Stimulated activated naive B cell treated with anti-CD40 and anti-IgM and Interleukin-4, amounts not matched to agents 10 μg/mL and 1 μg/mL and 100 μg/mL, for 72 hours (primary cell): ENCODE measurements at regions not wholly inside any gene's neighbourhood (a gene's known extent, or its start where the extent isn't known, plus 50 kb on each side); places are given as distances from the start of the nearest gene placed in this dataset.

ENCODE experiments used
- ATAC-seq, 2 donors: fragments of 150-1000 bp; cut with Tn5 transposase; replicated peaks; 2 replicates each; pipeline ENCODE4 v1.10.0; 2021; ENCODE audit warnings: moderate library complexity in 1 of 2
- DNase-seq: peaks from one replicate; pipeline ENCODE4 v3.0.0; 2021
- H3K27ac Mint-ChIP-seq: one replicate; pipeline ENCODE4 v1.8.0; 2022; ENCODE audit warnings: mild to moderate bottlenecking, mixed read lengths
- H3K27me3 Mint-ChIP-seq, 2 donors: one replicate each; pipeline ENCODE4 v1.8.0; 2022; ENCODE audit warnings: mixed read lengths in 2 of 2
- H3K36me3 Mint-ChIP-seq, 2 donors: one replicate each; pipeline ENCODE4 v1.8.0; 2022; ENCODE audit warnings: mixed read lengths in 2 of 2, mild to moderate bottlenecking in 1 of 2
- H3K4me1 Mint-ChIP-seq, 2 donors: one replicate each; pipeline ENCODE4 v1.8.0; 2022; ENCODE audit warnings: mixed read lengths in 2 of 2, mild to moderate bottlenecking in 1 of 2
- H3K4me3 Mint-ChIP-seq, 2 donors: one replicate each; pipeline ENCODE4 v1.8.0; 2022; ENCODE audit warnings: mild to moderate bottlenecking in 2 of 2, mixed read lengths in 2 of 2, moderate library complexity in 1 of 2
- H3K9me3 Mint-ChIP-seq, 2 donors: one replicate each; pipeline ENCODE4 v1.8.0; 2022; ENCODE audit warnings: mixed read lengths in 2 of 2, mild to moderate bottlenecking in 1 of 2

GRCh38 chr13:44093607-44094564 lies 214.2 kb downstream of the LACC1 start:
- Mint-ChIP-seq H3K4me1 (peaks cover 10 to 16% of the 10 kb centered on the region in 2 donors), H3K9me3 (peaks cover 0 to 5% of the 10 kb centered on the region in 2 donors), H3K36me3 (no peaks in the 10 kb centered on the region), H3K4me3 (no peak overlapping the region), H3K27ac (no peak overlapping the region), H3K27me3 (no peaks in the 10 kb centered on the region)
- no peak for DNase-seq
- ATAC-seq, result no peak

GRCh38 chr13:44096901-44097300 lies 217.2 kb downstream of the LACC1 start:
- no peaks in the 10 kb centered on the region for H3K27me3 Mint-ChIP-seq
- ATAC-seq (no peak), DNase-seq (no peak)
- H3K4me3 Mint-ChIP-seq, result no peak overlapping the region
- peaks cover under 1 to 2% of the 10 kb centered on the region in 2 donors for H3K36me3 Mint-ChIP-seq
- peaks cover 6 to 7% of the 10 kb centered on the region in 2 donors for H3K9me3 Mint-ChIP-seq
- no peak overlapping the region for H3K27ac Mint-ChIP-seq
- H3K4me1 Mint-ChIP-seq, result peaks cover 3 to 5% of the 10 kb centered on the region in 2 donors

- peaks cover 8 to 14% of the 10 kb centered on the region in 2 donors for H3K9me3 Mint-ChIP-seq
- no peak for ATAC-seq
- H3K27me3 Mint-ChIP-seq, result no peaks in the 10 kb centered on the region
- H3K36me3 Mint-ChIP-seq, result peaks cover 2 to 3% of the 10 kb centered on the region in 2 donors
- no peak overlapping the region for H3K4me3 Mint-ChIP-seq
- H3K4me1 Mint-ChIP-seq, result no peaks in the 10 kb centered on the region
- H3K27ac Mint-ChIP-seq, result no peak overlapping the region
- no peak for DNase-seq
Observed at GRCh38 chr13:44098559-44098958, 218.9 kb downstream of the LACC1 start.

DNA sequence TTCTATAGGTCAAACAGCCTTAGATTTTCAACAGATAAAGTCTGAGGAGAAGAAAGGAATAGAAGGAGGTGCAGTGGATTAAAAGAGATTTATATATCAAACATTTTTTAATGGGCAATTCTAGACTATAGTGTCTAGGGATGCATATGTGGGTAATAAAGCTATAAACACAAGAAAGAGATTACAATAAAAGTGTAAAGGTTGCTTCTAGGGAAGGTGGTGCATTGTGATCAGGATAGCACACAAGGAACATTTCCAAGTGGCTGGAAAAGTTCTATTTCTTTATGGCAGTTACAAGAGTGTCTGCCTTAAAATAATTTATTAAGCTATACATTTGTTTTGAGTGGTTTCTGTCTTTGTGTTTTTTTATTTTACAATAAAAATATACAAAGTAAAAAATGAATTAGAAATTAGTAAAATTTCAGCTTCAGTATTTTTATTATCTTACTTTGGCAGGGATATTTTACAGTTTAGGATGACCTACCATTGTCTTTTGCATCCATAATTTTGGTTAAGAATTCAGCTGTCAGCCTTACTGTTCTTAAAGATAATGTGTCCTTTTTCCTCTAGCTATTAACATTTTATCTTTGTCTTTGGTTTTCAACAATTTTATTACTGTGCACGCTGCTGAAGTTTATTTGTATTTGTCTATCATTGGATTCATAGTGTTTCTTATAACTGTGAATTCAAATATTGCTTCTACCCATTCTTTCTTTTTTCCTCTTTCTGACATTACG lies 221.8 kb downstream of the LACC1 start:
- Mint-ChIP-seq H3K9me3 (peaks cover 8 to 14% of the 10 kb centered on the region in 2 donors), H3K4me3 (no peak overlapping the region), H3K27me3 (peaks cover 0 to 13% of the 10 kb centered on the region in 2 donors), H3K36me3 (peaks cover 2 to 3% of the 10 kb centered on the region in 2 donors), H3K27ac (no peak overlapping the region), H3K4me1 (peaks cover 0 to under 1% of the 10 kb centered on the region in 2 donors)
- ATAC-seq, result no peak
- DNase-seq, result no peak

- ATAC-seq (no peak), DNase-seq (no peak)
- Mint-ChIP-seq H3K27ac (no peak overlapping the region), H3K4me3 (no peak overlapping the region), H3K36me3 (peaks cover 2 to 3% of the 10 kb centered on the region in 2 donors), H3K27me3 (peaks cover 0 to 17% of the 10 kb centered on the region in 2 donors), H3K4me1 (peaks cover 0 to 2% of the 10 kb centered on the region in 2 donors), H3K9me3 (peaks cover 8 to 14% of the 10 kb centered on the region in 2 donors)
Observed at GRCh38 chr13:44103429-44104196, 223.9 kb downstream of the LACC1 start.

- peaks cover 8 to 14% of the 10 kb centered on the region in 2 donors for H3K9me3 Mint-ChIP-seq
Observed at GRCh38 chr13:44104197-44104490, 224.4 kb downstream of the LACC1 start.

DNA sequence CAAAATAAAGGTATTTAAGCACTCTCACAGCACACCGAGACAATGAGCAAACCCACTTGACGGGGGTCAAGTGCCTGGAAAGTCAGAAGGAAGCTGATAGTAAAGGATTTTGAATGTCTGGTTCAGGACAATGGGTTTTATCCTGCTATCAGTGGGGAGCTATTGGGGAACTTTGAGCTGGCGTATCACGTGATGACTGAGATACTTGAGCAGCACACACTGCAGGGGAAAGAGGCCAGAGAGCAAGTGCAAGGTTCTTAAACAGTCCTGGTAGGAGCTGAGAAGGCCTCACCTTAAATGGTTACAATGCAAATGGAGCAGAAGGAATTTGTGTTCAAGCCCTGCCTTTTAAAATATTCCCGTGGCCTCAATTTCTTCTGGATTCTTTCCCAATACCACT lies 225.3 kb downstream of the LACC1 start:
- DNase-seq, result no peak
- ATAC-seq, result no peak
- H3K27me3 Mint-ChIP-seq, result peaks cover 0 to 17% of the 10 kb centered on the region in 2 donors
- no peak overlapping the region for H3K27ac Mint-ChIP-seq
- peaks cover 8 to 14% of the 10 kb centered on the region in 2 donors for H3K9me3 Mint-ChIP-seq
- H3K4me3 Mint-ChIP-seq, result no peak overlapping the region
- peaks cover 0 to 2% of the 10 kb centered on the region in 2 donors for H3K4me1 Mint-ChIP-seq
- peaks cover 2 to 3% of the 10 kb centered on the region in 2 donors for H3K36me3 Mint-ChIP-seq

More at GRCh38 chr13:44104197-44104490, 224.4 kb downstream of the LACC1 start:
- Mint-ChIP-seq H3K27me3 (peaks cover 0 to 17% of the 10 kb centered on the region in 2 donors), H3K4me3 (no peak overlapping the region), H3K27ac (no peak overlapping the region), H3K4me1 (peaks cover 0 to 2% of the 10 kb centered on the region in 2 donors), H3K36me3 (peaks cover 2 to 3% of the 10 kb centered on the region in 2 donors)
- no peak for ATAC-seq
- DNase-seq, result no peak

GRCh38 chr13:44106266-44107152 lies 226.8 kb downstream of the LACC1 start:
- Mint-ChIP-seq H3K36me3 (peaks cover 2 to 3% of the 10 kb centered on the region in 2 donors), H3K4me1 (peaks cover 0 to 2% of the 10 kb centered on the region in 2 donors), H3K9me3 (peaks cover 3 to 9% of the 10 kb centered on the region in 2 donors), H3K27me3 (peaks cover 0 to 17% of the 10 kb centered on the region in 2 donors), H3K27ac (no peak overlapping the region), H3K4me3 (no peak overlapping the region)
- DNase-seq (no peak), ATAC-seq (no peak)

GRCh38 chr13:44107357-44108121 lies 227.8 kb downstream of the LACC1 start:
- H3K27ac Mint-ChIP-seq, result no peak overlapping the region
- DNase-seq (no peak), ATAC-seq (no peak)
- H3K4me1 Mint-ChIP-seq, result peaks cover 0 to 2% of the 10 kb centered on the region in 2 donors
- H3K27me3 Mint-ChIP-seq, result peaks cover 0 to 17% of the 10 kb centered on the region in 2 donors
- no peaks in the 10 kb centered on the region for H3K36me3 Mint-ChIP-seq
- no peak overlapping the region for H3K4me3 Mint-ChIP-seq
- H3K9me3 Mint-ChIP-seq, result peaks cover 0 to 4% of the 10 kb centered on the region in 2 donors

GRCh38 chr13:44108331-44108858 lies 228.7 kb downstream of the LACC1 start:
- ATAC-seq, result no peak
- H3K36me3 Mint-ChIP-seq, result no peaks in the 10 kb centered on the region
- peaks cover 0 to 2% of the 10 kb centered on the region in 2 donors for H3K4me1 Mint-ChIP-seq
- H3K27ac Mint-ChIP-seq, result no peak overlapping the region
- DNase-seq, result no peak
- H3K27me3 Mint-ChIP-seq, result peaks cover 0 to 17% of the 10 kb centered on the region in 2 donors
- H3K9me3 Mint-ChIP-seq, result peaks cover 0 to 2% of the 10 kb centered on the region in 2 donors
- no peak overlapping the region for H3K4me3 Mint-ChIP-seq

DNA sequence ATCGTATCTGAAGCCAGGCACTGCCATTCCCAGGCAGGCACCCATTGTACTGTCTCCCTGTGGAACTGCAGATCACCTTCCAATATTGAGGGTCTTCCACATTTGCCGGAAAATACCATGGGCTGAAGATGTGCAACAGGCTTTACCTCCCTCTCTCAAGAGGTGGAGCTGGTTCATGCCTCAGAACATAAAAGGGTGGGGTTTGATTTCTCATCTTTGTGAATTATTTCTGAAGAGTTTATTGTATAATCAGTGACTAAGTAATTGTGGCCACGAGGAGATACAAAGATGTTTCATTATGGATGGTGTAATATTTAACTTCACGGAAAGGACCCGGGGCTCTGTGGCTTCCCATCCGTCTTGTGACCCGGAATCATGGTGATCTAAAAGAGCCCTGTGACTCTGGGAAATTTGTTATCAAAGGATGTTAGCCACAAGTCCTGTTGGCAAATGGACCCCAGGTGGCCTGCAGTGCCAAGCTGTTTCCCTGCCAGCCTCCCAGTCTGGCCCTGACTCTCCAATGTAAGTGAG lies 230.5 kb downstream of the LACC1 start:
- H3K27ac Mint-ChIP-seq, result no peak overlapping the region
- peaks cover 0 to 2% of the 10 kb centered on the region in 2 donors for H3K4me1 Mint-ChIP-seq
- no peaks in the 10 kb centered on the region for H3K9me3 Mint-ChIP-seq
- no peak for ATAC-seq
- no peak overlapping the region for H3K4me3 Mint-ChIP-seq
- peaks cover 0 to 7% of the 10 kb centered on the region in 2 donors for H3K27me3 Mint-ChIP-seq
- no peak for DNase-seq
- H3K36me3 Mint-ChIP-seq, result no peaks in the 10 kb centered on the region

- no peaks in the 10 kb centered on the region for H3K36me3 Mint-ChIP-seq
- no peaks in the 10 kb centered on the region for H3K9me3 Mint-ChIP-seq
- DNase-seq (no peak), ATAC-seq (no peak)
- H3K4me1 Mint-ChIP-seq, result peaks cover 3 to 7% of the 10 kb centered on the region in 2 donors
- H3K4me3 Mint-ChIP-seq, result no peak overlapping the region
- H3K27ac Mint-ChIP-seq, result no peak overlapping the region
- H3K27me3 Mint-ChIP-seq, result peaks cover 0 to 3% of the 10 kb centered on the region in 2 donors
Observed at GRCh38 chr13:44111701-44112100, 232.0 kb downstream of the LACC1 start.
